ENCODE measurements at regions not wholly inside any gene's neighbourhood (a gene's known extent, or its start where the extent isn't known, plus 50 kb on each side); places are given as distances from the start of the nearest gene placed in this dataset.

- DNase-seq = no peak
Measured at GRCh38 chr20:58162986-58163385, 65.5 kb downstream of the ANKRD60 start.

GRCh38 chr20:58161192-58161591 lies 67.3 kb downstream of the ANKRD60 start:
- DNase-seq = no peak

GRCh38 chr20:58160451-58161061 lies 67.9 kb downstream of the ANKRD60 start:
- DNase-seq = no peak

- no peak for DNase-seq
Measured at GRCh38 chr20:58155148-58155925, 73.1 kb downstream of the ANKRD60 start.

- no peak for DNase-seq
Measured at GRCh38 chr20:58154113-58154512, 74.3 kb downstream of the ANKRD60 start.

- DNase-seq = no peak
Measured at GRCh38 chr20:58153121-58153520, 75.3 kb downstream of the ANKRD60 start.

- DNase-seq = no peak
Measured at GRCh38 chr20:58150772-58151171, 77.7 kb downstream of the ANKRD60 start.

- DNase-seq = no peak
Measured at GRCh38 chr20:58149437-58150091, 78.9 kb downstream of the ANKRD60 start.

GRCh38 chr20:58148891-58149290 lies 79.6 kb downstream of the ANKRD60 start:
- DNase-seq = no peak

GRCh38 chr20:58147628-58148370 lies 80.7 kb downstream of the ANKRD60 start:
- DNase-seq = no peak

GRCh38 chr20:58146746-58147140 lies 81.7 kb downstream of the ANKRD60 start:
- no peak for DNase-seq

- no peak for DNase-seq
Measured at GRCh38 chr20:58146081-58146745, 82.2 kb downstream of the ANKRD60 start.

GRCh38 chr20:58145506-58146080 lies 82.9 kb downstream of the ANKRD60 start:
- no peak for DNase-seq

- DNase-seq = no peak
Measured at GRCh38 chr20:58144096-58144495, 84.4 kb downstream of the ANKRD60 start.

GRCh38 chr20:58143531-58143930 lies 84.9 kb downstream of the ANKRD60 start:
- no peak for DNase-seq

- no peak for DNase-seq
Measured at GRCh38 chr20:58142843-58143185, 85.6 kb downstream of the ANKRD60 start.

GRCh38 chr20:58141971-58142842 lies 86.2 kb downstream of the ANKRD60 start:
- no peak for DNase-seq

GRCh38 chr20:58141496-58141895 lies 87.0 kb downstream of the ANKRD60 start:
- DNase-seq = no peak

GRCh38 chr20:58140787-58141425 lies 87.5 kb downstream of the ANKRD60 start:
- no peak for DNase-seq

- DNase-seq = no peak
Measured at GRCh38 chr20:58139849-58140786, 88.3 kb downstream of the ANKRD60 start.

Data from NCI-H1694 (cell line).